ENCODE measurements at regions not wholly inside any gene's neighbourhood (a gene's known extent, or its start where the extent isn't known, plus 50 kb on each side); places are given as distances from the start of the nearest gene placed in this dataset.

GRCh38 chr1:87403061-87403820 is 74.6 kb downstream of the LMO4 start:
- no peak for TF ChIP-seq CTCF (conservative IDR thresholded peaks at IDR 0.05 in 1 of 2, IDR thresholded peaks at IDR 0.05 in 1 of 2; ENCODE audit: extremely low read depth in 1 of 2, insufficient read depth in 1 of 2, low read depth in 1 of 2, low read length in 2 of 2)
- no peak for TF ChIP-seq EZH2 (IDR thresholded peaks at IDR 0.05; ENCODE audit: borderline replicate concordance, low read length)
